ENCODE measurements at regions not wholly inside any gene's neighbourhood (a gene's known extent, or its start where the extent isn't known, plus 50 kb on each side); places are given as distances from the start of the nearest gene placed in this dataset.
"Not testable (repeated sequence)": the region's sequence is repeated elsewhere in the genome, so short reads cannot be mapped to it uniquely, and the experiment has no call there.

- H3K27me3 Mint-ChIP-seq (ENCODE audit: unreplicated experiment) = peaks cover 2% of the 10 kb centered on the region
- TF ChIP-seq, protein P1, sequence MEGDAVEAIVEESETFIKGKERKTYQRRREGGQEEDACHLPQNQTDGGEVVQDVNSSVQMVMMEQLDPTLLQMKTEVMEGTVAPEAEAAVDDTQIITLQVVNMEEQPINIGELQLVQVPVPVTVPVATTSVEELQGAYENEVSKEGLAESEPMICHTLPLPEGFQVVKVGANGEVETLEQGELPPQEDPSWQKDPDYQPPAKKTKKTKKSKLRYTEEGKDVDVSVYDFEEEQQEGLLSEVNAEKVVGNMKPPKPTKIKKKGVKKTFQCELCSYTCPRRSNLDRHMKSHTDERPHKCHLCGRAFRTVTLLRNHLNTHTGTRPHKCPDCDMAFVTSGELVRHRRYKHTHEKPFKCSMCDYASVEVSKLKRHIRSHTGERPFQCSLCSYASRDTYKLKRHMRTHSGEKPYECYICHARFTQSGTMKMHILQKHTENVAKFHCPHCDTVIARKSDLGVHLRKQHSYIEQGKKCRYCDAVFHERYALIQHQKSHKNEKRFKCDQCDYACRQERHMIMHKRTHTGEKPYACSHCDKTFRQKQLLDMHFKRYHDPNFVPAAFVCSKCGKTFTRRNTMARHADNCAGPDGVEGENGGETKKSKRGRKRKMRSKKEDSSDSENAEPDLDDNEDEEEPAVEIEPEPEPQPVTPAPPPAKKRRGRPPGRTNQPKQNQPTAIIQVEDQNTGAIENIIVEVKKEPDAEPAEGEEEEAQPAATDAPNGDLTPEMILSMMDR (IDR thresholded peaks at IDR 0.05) = no peak
- no peak for DNase-seq (ENCODE audit: extremely low spot score, unreplicated experiment)
- H3K27ac Mint-ChIP-seq (ENCODE audit: unreplicated experiment) = no peak overlapping the region
- no peak overlapping the region for H3K4me3 Mint-ChIP-seq (ENCODE audit: unreplicated experiment)
- H3K9me3 Mint-ChIP-seq (ENCODE audit: unreplicated experiment) = no peaks in the 10 kb centered on the region
- H3K4me1 Mint-ChIP-seq (ENCODE audit: unreplicated experiment) = no peaks in the 10 kb centered on the region
- no peaks in the 10 kb centered on the region for H3K36me3 Mint-ChIP-seq (ENCODE audit: unreplicated experiment)
Measured at GRCh38 chr3:154658000-154658399, 228.0 kb upstream of the GPR149 start.

DNA sequence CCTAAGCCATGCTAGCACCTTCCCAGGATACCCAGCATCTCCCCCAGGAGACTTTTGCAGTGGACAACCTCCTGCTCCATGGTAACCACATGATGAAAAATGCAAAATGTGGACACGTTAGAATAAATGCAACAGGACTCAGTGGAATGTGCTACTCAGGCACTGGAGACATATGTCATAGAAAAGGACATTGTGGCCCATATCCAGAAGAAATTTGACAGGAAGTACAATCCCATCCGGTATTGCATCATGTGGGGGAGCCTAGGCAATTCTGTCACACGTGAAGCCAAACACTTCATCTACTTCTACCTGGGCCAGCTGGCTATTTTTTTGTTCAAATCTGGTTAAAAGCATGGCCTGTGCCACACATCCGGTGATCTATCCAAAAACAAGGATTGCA, 227.2 kb upstream of the GPR149 start:
- H3K36me3 Mint-ChIP-seq (ENCODE audit: unreplicated experiment) = no peaks in the 10 kb centered on the region
- H3K4me1 Mint-ChIP-seq (ENCODE audit: unreplicated experiment) = no peaks in the 10 kb centered on the region
- no peaks in the 10 kb centered on the region for H3K27me3 Mint-ChIP-seq (ENCODE audit: unreplicated experiment)
- no peak overlapping the region for H3K4me3 Mint-ChIP-seq (ENCODE audit: unreplicated experiment)
- no peak for DNase-seq (ENCODE audit: extremely low spot score, unreplicated experiment)
- no peak overlapping the region for H3K27ac Mint-ChIP-seq (ENCODE audit: unreplicated experiment)
- TF ChIP-seq, protein P1 (IDR thresholded peaks at IDR 0.05) = no peak
- H3K9me3 Mint-ChIP-seq (ENCODE audit: unreplicated experiment) = no peaks in the 10 kb centered on the region

- Mint-ChIP-seq H3K27me3 (ENCODE audit: unreplicated experiment) (peaks cover 2% of the 10 kb centered on the region), H3K27ac (ENCODE audit: unreplicated experiment) (no peak overlapping the region), H3K4me3 (ENCODE audit: unreplicated experiment) (no peak overlapping the region), H3K4me1 (ENCODE audit: unreplicated experiment) (no peaks in the 10 kb centered on the region), H3K36me3 (ENCODE audit: unreplicated experiment) (no peaks in the 10 kb centered on the region), H3K9me3 (ENCODE audit: unreplicated experiment) (no peaks in the 10 kb centered on the region)
- no peak for DNase-seq (ENCODE audit: extremely low spot score, unreplicated experiment)
- TF ChIP-seq, protein P1 (IDR thresholded peaks at IDR 0.05) = no peak
Measured at GRCh38 chr3:154656486-154656885, 226.5 kb upstream of the GPR149 start.

GRCh38 chr3:154642145-154642544, 212.2 kb upstream of the GPR149 start:
- no peak overlapping the region for H3K4me3 Mint-ChIP-seq (ENCODE audit: unreplicated experiment)
- TF ChIP-seq, protein P1 (IDR thresholded peaks at IDR 0.05) = no peak
- H3K27ac Mint-ChIP-seq (ENCODE audit: unreplicated experiment) = no peak overlapping the region
- no peaks in the 10 kb centered on the region for H3K9me3 Mint-ChIP-seq (ENCODE audit: unreplicated experiment)
- H3K36me3 Mint-ChIP-seq (ENCODE audit: unreplicated experiment) = no peaks in the 10 kb centered on the region
- no peak for DNase-seq (ENCODE audit: extremely low spot score, unreplicated experiment)
- no peaks in the 10 kb centered on the region for H3K27me3 Mint-ChIP-seq (ENCODE audit: unreplicated experiment)
- no peaks in the 10 kb centered on the region for H3K4me1 Mint-ChIP-seq (ENCODE audit: unreplicated experiment)

- Mint-ChIP-seq H3K27me3 (ENCODE audit: unreplicated experiment) (no peaks in the 10 kb centered on the region), H3K9me3 (ENCODE audit: unreplicated experiment) (peaks cover 7% of the 10 kb centered on the region), H3K4me3 (ENCODE audit: unreplicated experiment) (no peak overlapping the region), H3K36me3 (ENCODE audit: unreplicated experiment) (no peaks in the 10 kb centered on the region), H3K4me1 (ENCODE audit: unreplicated experiment) (no peaks in the 10 kb centered on the region), H3K27ac (ENCODE audit: unreplicated experiment) (no peak overlapping the region)
- DNase-seq (ENCODE audit: extremely low spot score, unreplicated experiment) = no peak
- TF ChIP-seq, protein P1 (IDR thresholded peaks at IDR 0.05) = no peak
Measured at GRCh38 chr3:154625756-154626155, 195.8 kb upstream of the GPR149 start.

GRCh38 chr3:154619621-154620020, 189.6 kb upstream of the GPR149 start:
- not testable (repeated sequence) for H3K27ac Mint-ChIP-seq (ENCODE audit: unreplicated experiment); H3K27me3 Mint-ChIP-seq (ENCODE audit: unreplicated experiment); H3K36me3 Mint-ChIP-seq (ENCODE audit: unreplicated experiment); DNase-seq (ENCODE audit: extremely low spot score, unreplicated experiment); H3K4me3 Mint-ChIP-seq (ENCODE audit: unreplicated experiment); H3K4me1 Mint-ChIP-seq (ENCODE audit: unreplicated experiment)
- peaks cover 13% of the 10 kb centered on the region for H3K9me3 Mint-ChIP-seq (ENCODE audit: unreplicated experiment)
